Astrocyte (in vitro differentiated cells and primary cell): ENCODE measurements at regions not wholly inside any gene's neighbourhood (a gene's known extent, or its start where the extent isn't known, plus 50 kb on each side); places are given as distances from the start of the nearest gene placed in this dataset.

ENCODE experiments used
- EZH2 ChIP-seq: IDR thresholded peaks from 2 replicates; pipeline ENCODE4 v1.6.1; 2012; ENCODE audit warnings: mild to moderate bottlenecking, low read length, inconsistent platforms; ENCODE audit not compliant: insufficient read depth
- TF ChIP-seq, protein P1 (sequence below): IDR thresholded peaks from 2 replicates; pipeline ENCODE4 v1.5.1; 2011; ENCODE audit warnings: low read depth, mild to moderate bottlenecking, inconsistent platforms, low read length, moderate library complexity; ENCODE audit not compliant: insufficient read depth

DNA sequence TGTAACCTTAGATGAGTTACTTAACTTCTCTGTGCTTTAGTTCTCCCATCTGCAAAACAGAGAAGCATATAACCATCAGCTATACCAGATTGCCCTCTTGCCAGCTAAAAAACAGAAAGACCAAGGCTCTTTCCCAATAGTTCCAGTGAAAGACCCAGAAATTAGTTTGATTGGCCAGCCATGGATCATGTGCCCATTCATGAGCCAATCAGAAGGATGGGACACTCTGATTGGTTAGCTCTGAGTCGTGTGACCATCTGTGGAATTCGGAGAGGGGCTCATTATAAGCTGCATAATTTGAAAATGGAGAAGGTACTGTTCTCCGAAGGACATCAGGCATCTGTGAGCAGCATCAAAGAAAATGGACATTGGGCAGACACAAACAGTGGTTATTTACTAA, 155.2 kb downstream of the ABCC12 start:
- TF ChIP-seq, protein P1, sequence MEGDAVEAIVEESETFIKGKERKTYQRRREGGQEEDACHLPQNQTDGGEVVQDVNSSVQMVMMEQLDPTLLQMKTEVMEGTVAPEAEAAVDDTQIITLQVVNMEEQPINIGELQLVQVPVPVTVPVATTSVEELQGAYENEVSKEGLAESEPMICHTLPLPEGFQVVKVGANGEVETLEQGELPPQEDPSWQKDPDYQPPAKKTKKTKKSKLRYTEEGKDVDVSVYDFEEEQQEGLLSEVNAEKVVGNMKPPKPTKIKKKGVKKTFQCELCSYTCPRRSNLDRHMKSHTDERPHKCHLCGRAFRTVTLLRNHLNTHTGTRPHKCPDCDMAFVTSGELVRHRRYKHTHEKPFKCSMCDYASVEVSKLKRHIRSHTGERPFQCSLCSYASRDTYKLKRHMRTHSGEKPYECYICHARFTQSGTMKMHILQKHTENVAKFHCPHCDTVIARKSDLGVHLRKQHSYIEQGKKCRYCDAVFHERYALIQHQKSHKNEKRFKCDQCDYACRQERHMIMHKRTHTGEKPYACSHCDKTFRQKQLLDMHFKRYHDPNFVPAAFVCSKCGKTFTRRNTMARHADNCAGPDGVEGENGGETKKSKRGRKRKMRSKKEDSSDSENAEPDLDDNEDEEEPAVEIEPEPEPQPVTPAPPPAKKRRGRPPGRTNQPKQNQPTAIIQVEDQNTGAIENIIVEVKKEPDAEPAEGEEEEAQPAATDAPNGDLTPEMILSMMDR, result no peak
- TF ChIP-seq EZH2, result no peak
